CD4-positive, alpha-beta T cell treated with Interleukin-17A for 4 hours (primary cell): ENCODE measurements at regions not wholly inside any gene's neighbourhood (a gene's known extent, or its start where the extent isn't known, plus 50 kb on each side); places are given as distances from the start of the nearest gene placed in this dataset.

Experiments used
- DNase-seq: peaks from one replicate; pipeline ENCODE4 v3.0.0-alpha.2; 2020; ENCODE audit warnings: mixed read lengths

DNA sequence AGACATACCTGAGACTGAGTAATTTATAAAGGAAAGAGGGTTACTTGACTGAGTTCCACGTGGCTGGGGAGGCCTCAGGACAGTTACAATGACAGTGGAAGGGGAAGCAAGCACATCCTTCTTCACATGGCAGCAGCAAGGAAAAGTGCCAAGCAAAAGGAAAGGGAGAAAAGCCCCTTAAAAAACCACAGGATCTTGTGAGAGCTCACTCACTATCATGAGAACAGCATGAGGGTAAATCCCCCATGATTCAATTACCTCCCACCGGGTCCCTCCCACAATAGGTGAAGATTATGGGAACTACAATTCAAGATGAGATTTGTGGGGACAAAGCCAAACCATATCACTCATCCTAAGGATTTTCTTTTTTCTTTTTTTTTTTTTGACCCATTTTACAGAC, 177.8 kb upstream of the EEA1 start:
- no peak for DNase-seq

DNA sequence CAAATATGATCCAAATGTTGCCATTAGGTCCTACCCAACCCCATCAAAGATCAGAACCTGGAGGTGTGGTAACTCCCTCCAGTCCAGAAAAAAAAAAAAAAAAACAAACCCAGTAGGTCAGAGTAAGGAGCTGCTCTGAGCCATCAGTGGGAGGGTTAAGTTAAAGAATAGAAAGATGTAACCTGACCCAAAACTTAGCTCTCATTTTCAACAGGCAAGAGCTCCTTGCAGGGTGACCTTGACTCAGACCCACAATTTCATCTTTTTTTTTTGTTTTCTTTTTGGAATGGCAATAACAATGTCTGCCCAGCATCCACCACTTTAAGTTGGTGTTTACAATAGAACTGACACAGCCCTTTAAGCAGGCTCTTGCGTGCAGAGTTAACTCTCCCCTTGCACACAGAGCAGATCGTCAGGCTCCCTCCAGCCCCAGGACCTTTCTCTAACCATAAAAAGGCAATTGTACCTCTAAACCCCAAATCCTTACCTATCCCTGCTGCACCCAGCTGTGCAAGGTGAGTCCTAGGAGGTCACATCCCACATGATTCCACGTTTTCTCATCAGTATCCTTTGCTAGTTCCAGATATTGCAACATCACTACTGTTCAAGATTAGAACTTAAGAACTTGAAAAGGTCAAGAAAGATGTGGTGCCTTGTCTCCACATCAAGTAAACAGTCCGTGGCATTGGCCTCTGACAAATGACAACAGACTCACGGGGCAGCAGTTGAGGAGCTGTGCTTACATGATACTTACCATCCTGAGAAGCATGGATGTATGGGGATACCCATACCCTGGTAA, 178.6 kb upstream of the EEA1 start:
- DNase-seq, result no peak

DNA sequence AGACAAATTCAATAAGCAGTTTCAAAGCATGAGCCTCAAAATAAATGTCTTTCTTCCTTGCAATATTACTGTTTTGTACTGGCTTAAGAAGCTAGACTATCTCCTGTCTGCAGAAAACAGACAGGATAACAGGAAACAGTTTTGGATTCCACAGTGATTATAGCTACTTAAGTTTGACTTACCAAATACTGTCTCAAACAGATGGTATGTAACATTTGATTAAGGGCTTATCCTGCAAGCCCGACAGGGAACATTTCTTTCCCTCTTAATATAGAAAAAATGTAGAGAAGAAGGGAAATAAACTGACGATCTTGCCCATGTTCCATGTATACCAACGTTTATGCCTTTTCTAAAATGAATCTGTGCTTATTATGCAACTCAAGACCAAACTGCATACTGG, 179.9 kb upstream of the EEA1 start:
- no peak for DNase-seq

DNA sequence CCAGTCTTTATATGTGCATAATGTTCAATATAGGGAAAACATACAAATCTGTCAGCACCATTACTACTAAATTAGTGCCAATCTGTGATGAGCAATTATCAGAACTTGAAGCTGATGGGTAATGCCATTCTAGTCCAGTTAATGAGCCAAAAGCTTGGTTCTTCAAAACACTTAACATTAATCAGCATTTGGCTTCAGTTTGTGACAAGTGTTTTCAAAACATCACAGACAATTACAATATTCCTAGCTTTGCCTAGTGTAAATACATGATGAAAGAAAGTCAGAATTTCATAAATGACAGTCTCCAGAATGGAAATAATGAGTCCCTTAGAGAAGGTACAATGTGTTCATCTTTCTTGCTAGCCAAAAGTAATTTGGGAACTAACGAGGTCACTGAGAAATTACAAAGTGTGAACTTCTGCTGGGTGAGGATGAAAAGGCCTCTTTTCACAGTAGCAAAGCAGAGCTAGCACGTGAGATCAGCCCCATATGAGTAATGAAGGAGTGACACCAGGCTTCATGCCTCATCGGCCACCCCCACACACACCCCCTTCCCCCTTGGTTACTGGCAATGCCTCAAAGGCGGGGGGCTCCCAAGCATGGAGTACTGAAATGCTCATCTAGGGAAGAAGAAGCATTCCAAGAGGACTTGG, 180.6 kb upstream of the EEA1 start:
- no peak for DNase-seq

DNA sequence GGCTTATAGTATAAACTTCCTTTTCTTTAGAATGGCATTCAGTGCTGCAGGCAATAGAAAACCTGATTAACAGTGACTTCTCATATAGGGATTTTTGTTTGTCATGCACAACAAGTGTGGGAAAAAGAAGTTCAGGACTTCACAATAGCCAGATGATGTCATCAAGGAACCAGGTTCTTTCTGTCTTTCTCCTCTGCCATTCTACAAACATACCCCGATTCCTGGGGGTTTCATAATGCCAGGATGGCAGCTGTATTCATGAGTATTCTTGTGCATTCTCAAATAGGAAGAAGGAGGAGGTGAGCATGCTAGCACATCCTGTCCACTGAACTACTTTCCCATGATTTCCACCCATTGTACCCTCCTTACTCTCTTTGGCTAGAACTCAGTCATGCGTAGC, 182.7 kb upstream of the EEA1 start:
- DNase-seq, result no peak

DNA sequence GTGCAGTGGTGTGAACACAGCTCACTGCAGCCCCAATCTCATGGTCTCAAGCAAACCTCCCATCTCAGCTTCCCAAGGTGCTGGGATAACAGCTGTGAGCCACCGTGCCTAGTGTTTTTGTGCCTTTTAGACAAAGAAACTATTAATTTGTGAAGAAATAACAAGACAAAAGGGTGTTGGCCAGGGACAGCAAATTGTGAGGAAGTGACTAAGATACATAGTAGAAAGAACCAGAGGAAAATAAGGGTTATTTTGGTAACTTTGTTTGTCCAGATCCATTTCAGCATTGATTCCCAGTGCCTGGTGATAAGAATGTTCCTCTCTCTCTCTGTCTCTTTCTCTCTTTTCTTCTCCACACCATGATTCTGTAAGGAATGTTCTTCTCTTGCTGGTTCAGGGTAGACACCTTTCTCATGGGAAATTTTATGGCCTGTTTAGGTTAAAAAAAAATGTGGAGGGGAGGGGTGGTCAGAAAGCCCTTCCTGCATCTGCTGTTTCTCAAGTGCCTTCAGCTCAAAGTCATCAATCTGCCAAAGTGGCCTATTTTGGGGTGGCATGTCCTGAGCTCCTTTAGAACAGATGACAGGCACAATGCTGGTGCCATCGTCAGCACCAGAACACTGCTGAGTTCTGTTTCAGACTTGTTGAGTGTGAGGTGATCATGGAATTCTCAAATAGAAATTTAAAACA, 184.4 kb upstream of the EEA1 start:
- DNase-seq, result no peak

DNA sequence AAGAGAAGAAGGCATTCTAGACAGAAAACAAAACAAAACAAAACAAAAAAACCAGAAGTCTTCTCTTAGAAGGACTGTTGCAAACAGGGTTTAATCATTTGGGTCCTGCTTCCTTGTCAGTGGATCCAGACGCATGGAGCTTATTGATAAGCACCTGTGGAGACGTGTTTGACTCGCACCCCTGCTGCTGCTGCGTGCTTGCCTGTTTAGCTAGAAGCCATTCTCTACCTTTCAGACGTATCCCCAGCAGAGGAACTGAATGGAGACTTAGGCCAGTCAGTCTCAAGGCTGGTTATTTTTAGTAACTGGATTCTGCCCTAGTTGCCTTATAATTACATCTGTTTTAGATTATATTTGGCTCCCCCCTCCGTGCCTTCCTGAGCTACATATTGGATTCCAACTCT, 186.1 kb upstream of the EEA1 start:
- DNase-seq, result no peak

DNA sequence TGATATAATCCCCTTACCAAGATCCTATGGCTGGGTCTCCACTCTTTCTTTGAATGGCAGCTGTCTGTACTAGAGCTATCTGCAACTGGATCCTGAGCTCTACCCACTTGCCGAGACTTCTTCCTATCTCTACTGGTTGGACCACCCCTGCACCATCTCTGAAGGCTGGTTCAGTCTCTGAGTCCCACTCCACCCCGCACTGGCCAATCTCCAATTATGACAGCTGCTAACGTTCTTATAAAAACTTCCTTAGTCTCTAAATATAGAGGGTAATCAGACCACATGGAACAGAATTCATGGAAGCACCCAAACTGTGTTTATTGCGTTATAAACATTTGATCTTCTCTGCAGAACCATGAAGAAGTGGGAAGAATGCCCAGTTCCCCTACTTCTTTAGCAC, 186.6 kb upstream of the EEA1 start:
- DNase-seq, result no peak

DNA sequence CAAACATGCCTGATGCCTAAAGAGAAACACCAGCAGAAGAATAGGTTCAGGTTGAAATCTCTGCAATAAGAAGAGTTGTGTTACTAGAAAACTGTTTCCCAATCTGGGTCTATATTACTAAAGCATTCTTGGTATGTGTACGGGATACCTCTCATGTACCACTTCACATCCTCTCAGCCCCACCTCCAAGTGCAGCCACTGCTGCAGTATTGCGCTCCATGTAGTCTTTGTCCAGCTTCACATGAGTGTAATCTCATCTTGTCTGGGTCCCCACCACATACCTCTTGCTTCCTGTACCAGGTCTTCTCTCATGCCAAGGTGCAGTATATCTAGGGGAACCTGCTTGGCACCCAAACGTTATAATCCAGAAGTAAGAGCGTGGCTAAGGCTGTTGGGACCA, 187.5 kb upstream of the EEA1 start:
- DNase-seq, result no peak

DNA sequence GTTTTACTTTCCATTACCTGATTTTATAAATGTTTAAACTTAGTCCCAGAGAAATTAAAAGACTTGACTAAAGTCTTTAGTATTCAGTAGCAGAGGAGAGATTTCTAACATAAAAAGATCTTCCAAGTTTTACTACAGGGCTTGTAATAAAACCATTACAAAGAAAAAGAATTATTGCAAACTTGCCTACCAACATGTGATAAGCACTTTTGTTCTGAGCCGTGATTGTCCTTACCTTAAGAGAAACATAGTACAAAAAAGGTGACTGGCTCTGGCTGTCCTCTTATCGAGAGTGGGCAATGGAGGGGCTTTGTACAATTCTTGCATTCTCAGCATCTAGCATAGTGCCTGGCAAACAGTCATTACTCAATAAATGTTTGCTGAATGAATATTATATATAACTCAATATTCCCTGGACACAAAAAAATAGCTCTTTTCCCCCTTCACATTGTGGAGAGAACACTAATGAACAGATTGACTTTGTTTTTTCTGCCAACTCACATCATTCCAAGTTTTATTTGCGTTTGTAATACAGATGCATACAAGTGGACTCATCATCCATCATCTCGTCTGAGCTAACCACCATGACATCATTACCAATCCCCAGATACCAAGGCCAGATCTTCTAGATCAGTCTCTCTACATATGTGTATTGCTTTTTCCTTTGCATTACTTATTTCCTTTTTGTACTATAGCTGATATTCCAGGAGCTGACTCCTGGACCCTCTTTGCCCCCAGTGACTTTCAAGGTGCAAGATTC, 192.8 kb upstream of the EEA1 start:
- no peak for DNase-seq

DNA sequence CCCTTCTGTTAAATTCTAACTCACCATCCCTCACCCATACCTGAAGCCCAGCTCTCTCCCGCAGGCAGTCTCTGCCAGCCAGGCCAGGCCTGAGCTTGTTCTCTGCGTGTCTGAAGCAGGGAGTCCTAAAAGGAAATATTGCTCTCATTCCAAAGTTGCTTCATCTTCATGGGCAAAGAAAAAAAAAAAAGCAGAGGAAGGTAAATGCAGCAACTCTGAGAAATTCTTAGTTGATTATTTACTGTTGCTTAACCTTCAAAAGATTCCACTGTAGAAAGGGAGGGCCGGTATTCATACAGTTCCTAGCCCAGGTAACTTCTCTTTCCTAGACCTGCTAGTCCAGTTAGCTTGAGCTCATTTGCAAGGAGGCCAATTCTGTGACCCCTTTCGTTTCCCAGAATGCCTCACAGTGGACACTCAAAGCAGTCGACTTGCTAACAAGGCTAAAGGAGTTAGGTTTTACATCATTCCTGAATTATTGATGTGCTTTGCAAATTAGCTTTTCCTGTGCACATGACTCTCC, 193.5 kb upstream of the EEA1 start:
- DNase-seq, result no peak

DNA sequence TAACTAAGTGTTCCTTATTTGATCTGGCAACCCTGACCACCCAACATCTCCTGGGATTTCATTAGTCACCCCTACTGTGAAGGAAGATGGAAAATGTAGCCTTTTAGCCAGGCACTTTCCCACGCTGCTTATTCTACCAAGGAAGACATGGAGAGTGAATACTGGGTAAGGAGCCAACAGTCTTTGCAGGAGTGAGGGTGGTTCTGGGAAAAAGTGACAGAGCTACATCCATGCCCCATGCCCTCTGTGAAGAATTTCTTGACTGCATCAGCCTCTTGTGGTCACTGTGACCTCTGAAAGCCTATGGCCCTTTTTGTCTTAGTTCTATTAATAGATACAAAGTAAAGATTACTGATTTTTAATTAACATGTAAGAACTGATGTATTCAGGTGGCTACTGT, 196.0 kb upstream of the EEA1 start:
- no peak for DNase-seq

DNA sequence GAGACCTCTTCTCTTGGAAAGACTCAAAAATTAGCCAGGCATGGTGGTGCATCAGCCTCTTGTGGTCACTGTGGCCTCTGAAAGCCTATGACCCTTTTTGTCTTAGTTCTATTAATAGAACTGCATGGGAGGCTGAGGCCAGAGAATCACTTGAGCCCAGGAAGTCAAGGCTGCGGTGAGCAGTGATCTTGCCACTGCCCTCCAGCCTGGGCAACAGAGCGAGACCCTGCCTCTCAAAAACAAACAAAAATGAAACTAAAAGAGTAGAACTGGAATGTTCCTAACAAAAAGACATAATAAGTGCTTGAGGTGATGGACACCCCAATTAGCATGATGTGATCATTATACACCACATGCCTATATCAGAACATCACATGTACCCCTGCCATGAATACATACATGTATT, 197.0 kb upstream of the EEA1 start:
- no peak for DNase-seq

DNA sequence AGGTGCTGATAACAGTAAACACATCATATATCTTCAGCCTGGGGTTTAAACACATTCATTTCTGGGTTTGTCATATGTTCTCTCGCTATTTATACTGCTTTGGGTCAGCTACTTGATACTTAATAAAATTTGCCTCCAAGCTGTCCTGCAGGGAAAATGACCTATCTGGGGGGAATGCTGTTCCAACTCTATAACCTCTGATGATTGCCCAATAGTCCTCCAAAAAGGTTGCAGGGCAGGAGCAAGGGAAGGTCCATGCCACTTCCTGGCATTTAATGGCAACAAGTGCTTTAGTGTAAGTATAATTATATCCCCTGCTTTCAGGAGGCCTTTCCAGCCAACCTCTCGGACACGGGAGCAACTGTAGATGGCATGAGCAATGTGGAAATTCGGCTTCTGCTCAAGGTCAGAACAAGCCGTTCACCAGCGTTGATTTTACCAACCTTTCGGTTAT, 198.0 kb upstream of the EEA1 start:
- no peak for DNase-seq

DNA sequence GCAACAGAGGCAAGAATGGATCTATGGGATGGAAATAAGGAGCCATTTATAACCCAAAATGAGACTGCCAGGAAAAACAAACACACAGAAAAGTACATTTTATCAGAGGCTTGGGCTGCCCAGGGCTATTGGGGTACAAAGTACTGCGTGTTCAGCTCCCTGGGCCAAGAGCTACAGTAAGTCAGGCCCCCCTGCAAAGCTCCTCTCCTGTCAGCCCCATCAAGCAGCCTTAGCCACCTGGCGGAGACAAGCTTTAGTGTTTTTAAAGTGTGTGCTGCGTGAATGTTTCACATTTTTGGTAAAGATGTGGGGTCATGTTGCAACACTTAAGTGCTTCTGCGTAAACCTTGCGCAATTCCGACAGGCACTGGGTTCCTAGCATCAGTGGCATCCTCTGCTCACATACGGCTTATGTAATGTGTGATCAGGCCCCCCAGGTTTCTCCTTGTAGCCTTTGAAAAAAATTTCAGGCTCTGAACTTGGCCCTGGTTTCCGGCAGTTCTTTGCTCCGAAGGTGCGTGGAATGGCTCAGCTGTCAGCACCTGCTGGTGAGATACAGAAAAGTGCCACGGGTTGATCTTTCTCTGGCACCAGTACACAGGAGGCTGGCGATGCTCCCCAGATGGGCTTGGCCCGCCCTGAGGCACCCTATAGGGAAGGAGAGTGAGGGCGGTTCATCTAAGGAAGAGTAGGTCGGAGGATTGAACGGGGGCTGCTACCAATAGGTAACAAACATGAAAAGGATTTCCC, 198.7 kb upstream of the EEA1 start:
- no peak for DNase-seq

DNA sequence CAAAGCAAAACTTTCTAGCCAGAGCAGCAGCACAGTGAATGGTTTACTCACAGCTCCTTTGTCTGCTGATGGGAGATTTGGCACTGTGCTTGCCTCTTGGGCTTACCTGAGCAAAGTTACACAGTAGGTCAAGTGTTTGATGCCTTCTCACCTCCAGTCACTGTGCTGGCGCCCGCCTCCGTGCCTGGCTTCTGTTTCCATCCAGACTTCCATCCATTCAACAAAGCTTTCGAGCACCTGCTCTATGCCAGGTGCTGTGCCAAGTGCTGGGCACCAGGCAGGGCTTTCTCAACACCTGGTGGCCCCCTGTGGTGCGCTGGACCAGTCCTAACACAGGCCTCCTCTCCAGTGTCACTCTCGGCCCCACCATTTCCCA, 199.2 kb upstream of the EEA1 start:
- DNase-seq, result no peak

DNA sequence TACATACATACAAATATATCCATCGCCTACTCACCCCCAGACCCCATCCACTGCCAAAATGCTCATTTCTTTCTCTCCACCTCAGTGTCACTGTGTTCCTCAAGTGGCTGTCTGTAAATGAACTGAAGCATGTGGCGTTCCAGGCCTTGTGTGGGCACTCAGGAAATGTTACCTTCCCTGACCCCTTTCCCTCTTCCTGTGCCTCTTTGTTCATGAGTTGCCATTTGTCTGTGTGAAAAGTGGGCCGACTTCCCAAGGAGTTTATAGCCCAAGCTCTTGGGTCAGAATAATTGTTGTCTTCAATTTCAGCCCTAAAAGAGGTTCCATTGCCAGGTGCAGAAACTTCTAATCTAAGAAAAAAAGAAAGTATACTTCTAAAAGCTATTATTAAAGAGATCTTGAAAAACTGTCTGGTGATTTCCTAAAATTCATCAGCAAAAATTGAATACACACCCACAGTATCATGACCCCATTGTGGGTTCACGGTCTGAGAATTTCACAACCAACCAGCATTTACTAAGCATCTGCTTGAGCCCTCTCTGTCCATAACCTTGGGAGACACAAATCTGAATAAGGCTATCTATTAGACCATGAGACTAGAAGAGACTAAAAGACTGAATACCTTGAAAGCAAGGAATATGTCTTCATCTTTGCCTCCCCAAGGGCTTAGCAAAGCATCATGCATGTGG, 201.4 kb upstream of the EEA1 start:
- no peak for DNase-seq

DNA sequence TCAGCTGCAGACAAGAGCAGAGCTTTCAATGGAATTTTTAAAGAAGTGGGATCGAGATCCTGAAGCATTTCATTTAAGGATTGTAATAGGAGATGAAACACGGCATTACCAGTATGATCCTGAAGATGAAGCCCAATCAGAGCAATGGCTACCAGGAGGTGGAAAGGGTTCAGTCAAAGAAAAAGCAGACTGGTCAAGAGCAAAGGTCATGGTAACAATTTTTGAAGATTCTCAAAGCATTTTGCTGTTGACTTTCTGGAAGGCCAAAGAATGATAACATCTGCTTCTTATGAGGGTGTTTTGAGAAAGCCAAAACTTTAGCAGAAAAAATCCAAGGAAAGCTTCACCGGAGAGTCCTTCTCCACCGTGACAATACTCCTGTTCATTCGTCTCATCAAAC, 204.3 kb upstream of the EEA1 start:
- no peak for DNase-seq

DNA sequence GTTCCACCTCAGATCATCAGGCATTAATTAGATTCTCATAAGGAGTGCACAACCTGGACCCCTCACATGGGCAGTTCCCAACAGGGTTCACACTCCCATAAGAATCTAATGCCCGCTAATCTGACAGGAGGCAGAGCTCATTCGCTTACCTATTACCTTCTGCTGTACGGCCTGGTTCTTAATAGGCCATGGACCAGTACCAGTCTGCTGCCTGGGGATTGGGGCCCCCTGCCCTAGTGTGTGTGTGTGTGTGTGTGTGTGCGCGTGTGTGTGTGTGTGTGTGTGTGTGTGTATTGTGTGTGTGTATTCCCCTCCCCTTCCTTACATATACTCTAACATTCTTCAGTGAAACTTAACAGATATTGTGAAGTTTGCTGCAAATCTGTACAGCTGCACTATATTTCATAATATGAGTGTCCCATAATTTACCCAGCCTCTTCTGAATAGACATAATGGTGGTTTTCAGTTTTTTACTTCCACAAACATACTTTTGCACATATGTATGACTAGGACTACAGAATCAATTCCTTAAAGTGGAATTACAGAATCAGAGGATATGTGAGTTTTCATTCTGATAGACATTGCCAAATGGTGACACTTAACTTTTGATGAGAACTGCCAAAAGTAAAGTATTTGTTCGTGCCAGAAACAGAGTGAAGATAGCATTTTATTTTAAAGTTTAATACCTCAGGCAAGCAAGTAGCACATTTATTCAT, 205.2 kb upstream of the EEA1 start:
- no peak for DNase-seq

DNA sequence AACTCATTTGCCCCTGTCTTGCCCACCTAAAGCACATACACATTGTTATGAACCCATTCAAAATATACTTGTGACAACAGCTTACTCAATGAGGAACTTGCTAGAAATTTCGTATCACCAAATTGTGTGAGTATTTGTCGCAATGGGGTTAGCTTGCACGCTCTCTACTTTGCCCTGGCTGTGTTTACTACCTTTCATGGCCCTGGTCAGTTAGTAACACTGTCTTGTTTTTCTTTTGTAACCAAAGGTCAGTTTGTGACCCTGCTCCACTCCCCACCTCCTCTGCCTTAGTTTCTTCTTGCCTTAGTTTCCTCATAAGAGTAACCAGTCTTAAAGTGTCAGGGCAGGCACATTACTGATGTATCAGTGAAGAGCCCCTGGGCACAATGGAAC, 205.8 kb upstream of the EEA1 start:
- no peak for DNase-seq
